IMR-90 (cell line): ENCODE measurements at regions not wholly inside any gene's neighbourhood (a gene's known extent, or its start where the extent isn't known, plus 50 kb on each side); places are given as distances from the start of the nearest gene placed in this dataset.
"Not testable (repeated sequence)": the region's sequence is repeated elsewhere in the genome, so short reads cannot be mapped to it uniquely, and the experiment has no call there.

ENCODE experiments used
- ATAC-seq: fragments of 200-7000 bp; cut with Tn5 transposase; 2 replicates; pipeline ENCODE4 v1.9.1; 2020; ENCODE audit warnings: low read depth, mild to moderate bottlenecking, moderate library complexity
- BruUV-seq: library from RNA; stranded (reverse); fragments of 400-500 nt; replicated peaks from 2 replicates; lab custom pipeline; 2021; lab: Mats Ljungman, UMichigan
- CTCF ChIA-PET: fragments of 300-600 bp; formaldehyde crosslinking; extraction: SDS; loops from one replicate; lab custom pipeline; 2021; ENCODE audit warnings: antibody characterized with exemption; lab: Yijun Ruan, JAX
- POLR2A ChIA-PET: fragments of 300-600 bp; sonication (Branson Sonifier 250); formaldehyde crosslinking; loops from one replicate; lab custom pipeline; 2022; ENCODE audit warnings: antibody characterized with exemption; ENCODE audit not compliant: unreplicated experiment; lab: Charles Lee
- DNase-seq: peaks from one replicate; pipeline ENCODE4 v3.0.0; 2013
- H2AFZ ChIP-seq: replicated peaks from 2 replicates; pipeline ENCODE3; 2013; ENCODE audit warnings: low read length, mild to moderate bottlenecking; ENCODE audit not compliant: poor library complexity
- H2AK5ac ChIP-seq: 2 replicates; pipeline ENCODE4 v1.6.1; 2013; ENCODE audit warnings: low read depth, low read length, inconsistent platforms
- H2AK9ac ChIP-seq: replicated peaks from 2 replicates; pipeline ENCODE3; 2013; ENCODE audit warnings: mild to moderate bottlenecking, low read depth, low read length, moderate library complexity; ENCODE audit not compliant: poor library complexity
- H2BK120ac ChIP-seq: 2 replicates; pipeline ENCODE4 v1.6.1; 2013; ENCODE audit warnings: low read depth, low read length, inconsistent platforms
- H2BK15ac ChIP-seq: 3 replicates; pipeline ENCODE4 v1.6.1; 2013; ENCODE audit warnings: low read depth, low read length, inconsistent platforms
- H2BK20ac ChIP-seq: 2 replicates; pipeline ENCODE4 v1.6.1; 2013; ENCODE audit warnings: low read depth, mild to moderate bottlenecking, inconsistent platforms, low read length, moderate library complexity
- H2BK5ac ChIP-seq: 2 replicates; pipeline ENCODE4 v1.6.1; 2013; ENCODE audit warnings: mild to moderate bottlenecking, low read depth, low read length, inconsistent platforms; ENCODE audit not compliant: poor library complexity, severe bottlenecking
- H3K14ac ChIP-seq: replicated peaks from 2 replicates; pipeline ENCODE4 v1.6.1; 2013; ENCODE audit warnings: low read depth, low read length, inconsistent platforms
- H3K18ac ChIP-seq: 2 replicates; pipeline ENCODE4 v1.6.1; 2013; ENCODE audit warnings: low read depth, low read length, control low read depth
- H3K23ac ChIP-seq: 2 replicates; pipeline ENCODE4 v1.6.1; 2013; ENCODE audit warnings: low read depth, low read length, inconsistent platforms
- H3K27ac ChIP-seq: 2 replicates; pipeline ENCODE4 v1.5.1; 2013; ENCODE audit warnings: mild to moderate bottlenecking, control low read depth, low read length; ENCODE audit not compliant: insufficient read depth
- H3K27me3 ChIP-seq: 2 replicates; pipeline ENCODE4 v1.6.1; 2013; ENCODE audit warnings: low read length; ENCODE audit not compliant: control insufficient read depth, insufficient read depth
- H3K36me3 ChIP-seq: 2 replicates; pipeline ENCODE4 v1.6.1; 2013; ENCODE audit warnings: low read length, mixed read lengths; ENCODE audit not compliant: control insufficient read depth, insufficient read depth
- H3K4ac ChIP-seq: 2 replicates; pipeline ENCODE4 v1.6.1; 2013; ENCODE audit warnings: low read depth, low read length, inconsistent platforms
- H3K4me1 ChIP-seq: 2 replicates; pipeline ENCODE4 v1.6.1; 2013; ENCODE audit warnings: low read length, mixed read lengths; ENCODE audit not compliant: control insufficient read depth, insufficient read depth
- H3K4me2 ChIP-seq: 2 replicates; pipeline ENCODE4 v1.6.1; 2013; ENCODE audit warnings: low read depth, mild to moderate bottlenecking, control low read depth, low read length, moderate library complexity
- H3K4me3 ChIP-seq: 2 replicates; pipeline ENCODE4 v1.5.1; 2013; ENCODE audit warnings: low read depth, mild to moderate bottlenecking, control low read depth, low read length, moderate library complexity; ENCODE audit not compliant: insufficient read depth
- H3K56ac ChIP-seq: 2 replicates; pipeline ENCODE4 v1.6.1; 2013; ENCODE audit warnings: low read length, inconsistent platforms; ENCODE audit not compliant: insufficient read depth; ENCODE audit errors: extremely low read depth
- H3K79me1 ChIP-seq, 2 experiments: 2 replicates each; pipeline ENCODE4 v1.6.1; 2013; ENCODE audit warnings: low read length in 2 of 2, inconsistent platforms in 1 of 2, low read depth in 1 of 2
- H3K9ac ChIP-seq: 2 replicates; pipeline ENCODE4 v1.6.1; 2013; ENCODE audit warnings: low read depth, low read length, control low read depth
- H3K9me1 ChIP-seq: 2 replicates; pipeline ENCODE4 v1.6.1; 2013; ENCODE audit warnings: low read length, inconsistent platforms; ENCODE audit not compliant: insufficient read depth
- H3K9me3 ChIP-seq: 2 replicates; pipeline ENCODE4 v1.6.1; 2013; ENCODE audit warnings: low read length; ENCODE audit not compliant: control insufficient read depth, insufficient read depth
- H4K20me1 ChIP-seq: 2 replicates; pipeline ENCODE4 v1.6.1; 2013; ENCODE audit warnings: low read length, inconsistent platforms; ENCODE audit not compliant: insufficient read depth
- H4K5ac ChIP-seq: 2 replicates; pipeline ENCODE4 v1.6.1; 2013; ENCODE audit warnings: mild to moderate bottlenecking, low read depth, low read length, control low read depth
- H4K8ac ChIP-seq, 2 experiments: 2 replicates each; pipeline ENCODE4 v1.6.1; 2013; ENCODE audit warnings: low read depth in 2 of 2, low read length in 2 of 2, control low read depth in 1 of 2, inconsistent platforms in 1 of 2
- H4K91ac ChIP-seq: 2 replicates; pipeline ENCODE4 v1.6.1; 2013; ENCODE audit warnings: low read depth, low read length, inconsistent platforms; ENCODE audit not compliant: insufficient read depth
- WGBS, 2 experiments: methylation state at CpG; one replicate each; pipeline versions ENCODE4 v1.1.5 to v1.1.7; 2013; ENCODE audit warnings: missing lambda C conversion rate in 2 of 2; ENCODE audit not compliant: insufficient read length in 1 of 2; ENCODE audit errors: extremely low coverage in 2 of 2; 5-methylcytosine and 5-hydroxymethylcytosine counted together
- dilution Hi-C: fragments of 300-500 bp; cut with HindIII; formaldehyde crosslinking; loops from one replicate; pipeline ENCODE4 v1.14.3; 2018; ENCODE audit warnings: low sequenced_read_pairs; ENCODE audit not compliant: unreplicated experiment
- in situ Hi-C: fragments of 300-500 bp; cut with MboI; formaldehyde crosslinking; loops from 3 replicates; pipeline ENCODE4 v1.14.3; 2019; ENCODE audit warnings: low sequenced_read_pairs, inconsistent platforms, mixed read lengths
- intact Hi-C: fragments of 100-400 bp; cut with micrococcal nuclease; formaldehyde crosslinking; loops from 2 replicates; pipeline ENCODE4 v1.10.0; 2022

- no CpG with 5 or more reads among the region's 4 CpGs for WGBS, 2 experiments
- H3K27ac ChIP-seq, H3K56ac ChIP-seq, H3K23ac ChIP-seq, H2AK5ac ChIP-seq, H4K8ac ChIP-seq, CTCF ChIA-PET, H2BK120ac ChIP-seq, H2AK9ac ChIP-seq, H3K9ac ChIP-seq, H3K18ac ChIP-seq, H3K4me2 ChIP-seq, H4K91ac ChIP-seq, DNase-seq, H3K79me1 ChIP-seq, H3K9me1 ChIP-seq, H2BK20ac ChIP-seq, H3K14ac ChIP-seq, H4K20me1 ChIP-seq, ATAC-seq, H3K4me3 ChIP-seq, H2AFZ ChIP-seq, BruUV-seq, dilution Hi-C loops, H3K27me3 ChIP-seq, in situ Hi-C loops, POLR2A ChIA-PET, H3K4ac ChIP-seq, H3K36me3 ChIP-seq, H3K9me3 ChIP-seq, H4K5ac ChIP-seq, H2BK5ac ChIP-seq, H2BK15ac ChIP-seq, intact Hi-C loops, H3K4me1 ChIP-seq: not testable (repeated sequence)
Measured at GRCh38 chr7:125806491-125806890, 876.9 kb upstream of the POT1 start.
